AG04449 (cell line): ENCODE measurements at regions not wholly inside any gene's neighbourhood (a gene's known extent, or its start where the extent isn't known, plus 50 kb on each side); places are given as distances from the start of the nearest gene placed in this dataset.

Experiments
- CTCF ChIA-PET: fragments of 350-600 bp; formaldehyde crosslinking; extraction: SDS; loops from one replicate; lab custom pipeline; 2021; ENCODE audit warnings: antibody characterized with exemption; lab: Yijun Ruan, JAX
- POLR2A ChIA-PET: fragments of 400-600, 350-600 bp; formaldehyde crosslinking; extraction: SDS; loops from one replicate; lab custom pipeline; 2020; ENCODE audit warnings: antibody characterized with exemption, inconsistent platforms; lab: Yijun Ruan, JAX
- DNase-seq: peaks from one replicate; pipeline ENCODE4 v3.0.0-alpha.2; 2010; ENCODE audit warnings: low read depth, low spot score
- H3K4me3 ChIP-seq: 2 replicates; pipeline ENCODE4 v1.5.1; 2011; ENCODE audit warnings: low read depth, mild to moderate bottlenecking, control low read depth, low read length
- TF ChIP-seq, protein P1 (sequence below): IDR thresholded peaks from one replicate; pipeline ENCODE4 v1.5.1; 2011; ENCODE audit warnings: mild to moderate bottlenecking, moderate library complexity, low read length, control low read depth, inconsistent platforms; ENCODE audit not compliant: insufficient read depth; ENCODE audit errors: missing control alignments

DNA sequence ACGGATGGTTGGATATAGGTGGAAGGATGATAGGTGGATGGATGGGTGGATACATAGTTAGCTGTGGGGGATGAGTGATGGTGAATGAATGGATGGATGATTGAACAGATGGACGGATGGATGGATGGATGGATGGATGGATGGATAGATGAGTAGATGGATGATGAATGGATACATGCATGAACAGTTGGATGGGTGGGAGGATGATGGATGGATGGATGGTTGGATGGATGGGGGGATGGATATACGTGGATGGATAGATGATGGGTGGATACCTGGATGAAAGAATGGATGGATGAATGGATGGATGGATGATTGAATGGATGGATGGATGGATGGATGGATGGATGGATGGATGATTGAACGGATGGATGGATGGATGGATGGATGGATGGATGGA, 68.4 kb upstream of the PRR5 start:
- H3K4me3 ChIP-seq: no peak overlapping the region
- ChIA-PET POLR2A (no interaction called here), CTCF (interaction anchor here (2.4 kb wide), 1 partner anchor 641 kb away, joined by 9 read pairs; no protein-coding TSS in a partner anchor)
- TF ChIP-seq, protein P1, sequence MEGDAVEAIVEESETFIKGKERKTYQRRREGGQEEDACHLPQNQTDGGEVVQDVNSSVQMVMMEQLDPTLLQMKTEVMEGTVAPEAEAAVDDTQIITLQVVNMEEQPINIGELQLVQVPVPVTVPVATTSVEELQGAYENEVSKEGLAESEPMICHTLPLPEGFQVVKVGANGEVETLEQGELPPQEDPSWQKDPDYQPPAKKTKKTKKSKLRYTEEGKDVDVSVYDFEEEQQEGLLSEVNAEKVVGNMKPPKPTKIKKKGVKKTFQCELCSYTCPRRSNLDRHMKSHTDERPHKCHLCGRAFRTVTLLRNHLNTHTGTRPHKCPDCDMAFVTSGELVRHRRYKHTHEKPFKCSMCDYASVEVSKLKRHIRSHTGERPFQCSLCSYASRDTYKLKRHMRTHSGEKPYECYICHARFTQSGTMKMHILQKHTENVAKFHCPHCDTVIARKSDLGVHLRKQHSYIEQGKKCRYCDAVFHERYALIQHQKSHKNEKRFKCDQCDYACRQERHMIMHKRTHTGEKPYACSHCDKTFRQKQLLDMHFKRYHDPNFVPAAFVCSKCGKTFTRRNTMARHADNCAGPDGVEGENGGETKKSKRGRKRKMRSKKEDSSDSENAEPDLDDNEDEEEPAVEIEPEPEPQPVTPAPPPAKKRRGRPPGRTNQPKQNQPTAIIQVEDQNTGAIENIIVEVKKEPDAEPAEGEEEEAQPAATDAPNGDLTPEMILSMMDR: no peak
- DNase-seq: no peak

DNA sequence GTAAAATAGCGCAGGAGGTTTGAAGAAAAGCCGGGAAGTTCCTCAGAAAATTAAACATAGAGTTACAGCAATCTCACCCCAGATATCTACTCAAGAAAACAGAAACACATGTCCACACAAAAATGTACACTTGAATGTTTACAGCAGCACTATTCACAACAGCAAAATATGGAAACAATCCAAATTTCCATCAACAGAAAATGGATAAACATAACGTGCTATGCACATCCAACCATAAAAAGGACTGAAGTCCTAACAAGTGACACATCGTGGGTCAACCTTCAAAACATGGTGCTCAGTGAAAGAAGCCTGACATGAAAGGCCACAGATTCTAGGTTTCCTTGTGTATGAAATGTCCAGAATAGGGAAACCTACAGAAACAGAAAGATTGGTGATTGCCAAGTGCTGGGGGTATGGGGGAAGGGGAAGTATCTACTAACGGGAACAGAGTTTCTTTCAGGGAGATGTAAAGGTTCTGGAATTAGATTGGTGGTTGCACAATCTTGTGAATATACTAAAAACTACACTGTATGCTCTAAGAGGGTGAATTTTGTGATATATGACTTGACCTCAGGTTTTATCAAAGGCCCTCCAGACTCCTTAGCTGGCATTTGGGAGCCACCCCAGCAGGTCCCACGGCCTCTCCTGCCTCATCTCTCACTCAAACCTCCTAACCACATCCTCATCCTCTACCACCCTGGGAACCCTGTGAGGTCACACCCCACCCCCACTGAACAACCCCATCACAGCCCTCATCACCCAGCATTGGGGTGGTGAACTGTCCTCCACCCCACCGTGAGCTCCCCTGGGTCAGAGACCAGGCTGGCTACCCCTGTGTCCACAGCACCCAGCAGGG, 69.2 kb upstream of the PRR5 start:
- ChIA-PET POLR2A (no interaction called here), CTCF (no interaction called here)
- TF ChIP-seq, protein P1: no peak
- H3K4me3 ChIP-seq: no peak overlapping the region
- no peak for DNase-seq

DNA sequence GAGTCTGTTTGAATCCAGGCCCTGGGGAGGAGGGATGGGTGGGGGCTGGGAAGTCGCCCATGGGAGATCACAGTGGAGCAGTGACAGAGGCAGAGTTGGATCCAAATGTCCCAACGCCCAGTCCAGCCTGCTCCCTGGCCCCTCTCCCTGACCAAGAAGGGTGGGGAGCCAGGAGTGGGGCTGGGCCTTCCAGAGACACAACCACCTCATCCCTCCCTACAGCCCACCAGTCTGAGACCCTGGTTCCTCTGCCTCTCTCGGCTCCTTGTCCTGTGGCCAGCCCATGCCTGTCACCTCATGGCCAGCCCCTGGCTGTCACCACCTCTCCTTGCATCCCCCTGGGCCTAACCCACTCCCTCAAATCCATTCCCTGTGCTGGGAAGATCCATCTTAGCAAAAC, 71.2 kb upstream of the PRR5 start:
- POLR2A ChIA-PET: no interaction called here
- TF ChIP-seq, protein P1: no peak
- no peak for DNase-seq
- H3K4me3 ChIP-seq: no peak overlapping the region
- CTCF ChIA-PET: interaction anchor here (0.9 to 2.4 kb wide), 4 partner anchors 547 to 640 kb away, joined by 3 to 20 read pairs (median 4); no protein-coding TSS in a partner anchor

DNA sequence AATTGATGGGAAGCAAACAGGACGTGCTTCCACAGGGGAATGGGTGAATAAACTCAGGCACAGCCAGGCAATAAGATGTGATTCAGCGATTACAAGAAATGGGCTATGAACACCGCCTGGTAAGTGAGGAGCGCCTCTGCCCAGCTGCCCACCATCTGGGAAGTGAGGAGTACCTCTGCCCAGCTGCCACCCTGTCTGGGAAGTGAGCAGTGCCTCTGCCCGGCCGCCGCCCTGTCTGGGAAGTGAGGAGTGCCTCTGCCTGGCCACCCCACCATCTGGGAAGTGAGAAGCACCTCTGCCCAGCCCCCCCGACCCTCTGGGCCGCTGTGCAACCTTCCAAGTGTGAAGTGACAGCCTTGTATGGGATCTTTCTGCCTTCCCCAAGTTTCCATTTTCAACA, 73.2 kb upstream of the PRR5 start:
- DNase-seq: no peak
- TF ChIP-seq, protein P1: no peak
- no peak overlapping the region for H3K4me3 ChIP-seq
- ChIA-PET POLR2A (no interaction called here), CTCF (no interaction called here)

DNA sequence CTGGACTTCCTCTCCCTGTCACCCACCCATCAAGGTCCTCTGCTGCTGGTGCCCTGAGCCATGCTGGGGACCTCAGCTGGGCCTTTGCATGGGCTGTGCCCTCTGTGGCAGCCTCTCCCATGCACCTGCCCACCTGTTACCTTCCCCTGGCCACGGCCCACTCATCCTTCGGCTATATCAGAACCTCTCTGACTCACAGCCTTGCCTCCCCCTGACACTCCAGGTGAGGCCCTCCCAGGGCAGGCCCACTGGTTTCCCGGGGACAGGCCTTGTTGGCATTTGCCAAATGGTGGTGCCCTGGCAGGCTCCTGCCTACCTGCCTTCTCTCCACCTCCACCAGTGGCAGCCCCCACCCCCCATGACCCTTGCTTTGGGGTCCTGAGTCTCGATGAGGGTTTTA, 73.7 kb upstream of the PRR5 start:
- CTCF ChIA-PET: interaction anchor here (1.0 to 6.8 kb wide), 3 partner anchors 637 to 1240 kb away, joined by 3 to 319 read pairs (median 21); no protein-coding TSS in a partner anchor
- POLR2A ChIA-PET: no interaction called here
- TF ChIP-seq, protein P1: no peak
- no peak overlapping the region for H3K4me3 ChIP-seq
- no peak for DNase-seq

DNA sequence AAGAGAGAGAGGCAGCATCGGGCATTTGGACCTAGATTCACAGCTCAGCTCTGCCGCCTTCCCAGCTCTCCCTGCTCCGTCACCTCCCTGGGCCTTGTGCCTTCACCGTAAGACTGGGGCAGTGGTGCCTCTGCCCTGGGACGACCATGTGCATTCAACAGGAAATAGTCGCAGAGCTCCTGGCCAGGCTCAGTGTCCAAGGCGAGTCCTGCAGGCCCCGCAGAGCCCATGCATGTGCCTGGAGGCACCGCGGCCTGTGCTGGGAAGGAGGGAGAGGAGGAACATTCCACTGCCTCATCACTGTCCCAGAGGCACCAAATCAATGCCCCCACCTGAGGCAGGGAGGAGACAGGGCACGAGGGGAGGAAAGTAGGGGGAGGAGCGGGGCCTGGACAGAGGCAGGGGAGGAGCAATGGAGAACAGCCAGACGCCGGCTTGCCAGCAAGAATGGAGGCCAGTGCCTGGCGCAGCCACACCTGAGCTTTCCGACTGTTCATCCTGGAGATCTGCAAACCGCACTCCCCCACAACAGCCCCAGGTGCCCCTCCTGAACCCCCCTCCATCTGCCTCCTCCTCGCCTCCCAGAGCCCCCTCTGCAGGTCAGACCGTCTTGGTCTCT, 74.4 kb upstream of the PRR5 start:
- CTCF ChIA-PET: interaction anchor here (0.9 to 6.8 kb wide), 21 partner anchors 8 to 1243 kb away, joined by 3 to 319 read pairs (median 5); partner anchors contain the start of gene SAMM50
- POLR2A ChIA-PET: no interaction called here
- no peak overlapping the region for H3K4me3 ChIP-seq
- TF ChIP-seq, protein P1: no peak
- no peak for DNase-seq
